Fibroblast of the aortic adventitia (primary cell): ENCODE measurements at regions not wholly inside any gene's neighbourhood (a gene's known extent, or its start where the extent isn't known, plus 50 kb on each side); places are given as distances from the start of the nearest gene placed in this dataset.

Experiments used
- DNase-seq: peaks from one replicate; pipeline ENCODE4 v3.0.0-alpha.2; 2010; ENCODE audit warnings: low read depth
- H3K4me3 ChIP-seq: 2 replicates; pipeline ENCODE4 v1.5.1; 2011; ENCODE audit warnings: low read depth, mild to moderate bottlenecking, control low read depth, low read length, moderate library complexity
- TF ChIP-seq, protein P1 (sequence below): IDR thresholded peaks from 2 replicates; pipeline ENCODE4 v1.5.1; 2011; ENCODE audit warnings: mild to moderate bottlenecking, low read length, control low read depth, inconsistent platforms; ENCODE audit not compliant: insufficient read depth

DNA sequence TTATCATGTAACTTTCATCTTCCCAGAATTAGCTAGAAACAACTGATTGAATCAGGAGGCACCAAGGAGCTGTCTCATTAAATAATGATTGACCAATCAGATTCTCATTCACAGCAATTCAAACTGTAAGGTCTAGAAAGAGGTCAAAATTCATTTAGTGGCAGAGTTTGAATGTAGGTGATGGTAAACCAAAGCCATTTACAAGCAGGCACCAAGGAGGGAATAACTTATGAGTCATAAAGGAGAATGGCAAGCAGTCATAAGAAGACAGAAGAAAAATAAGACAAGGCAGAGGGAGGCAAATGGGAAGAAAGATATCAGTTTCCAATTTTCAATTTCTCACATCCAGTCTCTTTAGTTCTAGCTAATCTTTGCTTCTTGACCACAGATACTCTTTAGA, 52.9 kb upstream of the DEFB112 start:
- TF ChIP-seq, protein P1, sequence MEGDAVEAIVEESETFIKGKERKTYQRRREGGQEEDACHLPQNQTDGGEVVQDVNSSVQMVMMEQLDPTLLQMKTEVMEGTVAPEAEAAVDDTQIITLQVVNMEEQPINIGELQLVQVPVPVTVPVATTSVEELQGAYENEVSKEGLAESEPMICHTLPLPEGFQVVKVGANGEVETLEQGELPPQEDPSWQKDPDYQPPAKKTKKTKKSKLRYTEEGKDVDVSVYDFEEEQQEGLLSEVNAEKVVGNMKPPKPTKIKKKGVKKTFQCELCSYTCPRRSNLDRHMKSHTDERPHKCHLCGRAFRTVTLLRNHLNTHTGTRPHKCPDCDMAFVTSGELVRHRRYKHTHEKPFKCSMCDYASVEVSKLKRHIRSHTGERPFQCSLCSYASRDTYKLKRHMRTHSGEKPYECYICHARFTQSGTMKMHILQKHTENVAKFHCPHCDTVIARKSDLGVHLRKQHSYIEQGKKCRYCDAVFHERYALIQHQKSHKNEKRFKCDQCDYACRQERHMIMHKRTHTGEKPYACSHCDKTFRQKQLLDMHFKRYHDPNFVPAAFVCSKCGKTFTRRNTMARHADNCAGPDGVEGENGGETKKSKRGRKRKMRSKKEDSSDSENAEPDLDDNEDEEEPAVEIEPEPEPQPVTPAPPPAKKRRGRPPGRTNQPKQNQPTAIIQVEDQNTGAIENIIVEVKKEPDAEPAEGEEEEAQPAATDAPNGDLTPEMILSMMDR, result no peak
- no peak overlapping the region for H3K4me3 ChIP-seq
- DNase-seq, result no peak

DNA sequence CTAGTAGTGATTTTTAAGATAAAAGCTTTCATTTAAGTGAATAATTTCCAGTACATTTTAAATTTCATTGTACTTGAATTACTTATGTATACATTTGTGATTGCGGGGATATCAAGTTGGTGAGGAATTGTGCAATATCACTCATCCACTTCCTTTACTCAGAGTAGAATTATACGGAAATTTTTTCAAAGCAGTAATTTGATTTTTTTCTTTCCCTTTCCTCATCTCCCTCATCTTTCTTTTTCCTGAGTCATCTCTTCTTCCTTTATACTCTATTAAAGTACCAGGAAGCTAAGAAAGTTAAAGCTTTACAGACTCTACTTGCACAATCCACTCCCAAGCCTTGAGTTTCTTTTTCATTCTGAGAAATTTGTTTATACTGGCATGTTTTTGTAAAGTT, 60.9 kb upstream of the DEFB112 start:
- TF ChIP-seq, protein P1, result no peak
- DNase-seq, result no peak
- no peak overlapping the region for H3K4me3 ChIP-seq

DNA sequence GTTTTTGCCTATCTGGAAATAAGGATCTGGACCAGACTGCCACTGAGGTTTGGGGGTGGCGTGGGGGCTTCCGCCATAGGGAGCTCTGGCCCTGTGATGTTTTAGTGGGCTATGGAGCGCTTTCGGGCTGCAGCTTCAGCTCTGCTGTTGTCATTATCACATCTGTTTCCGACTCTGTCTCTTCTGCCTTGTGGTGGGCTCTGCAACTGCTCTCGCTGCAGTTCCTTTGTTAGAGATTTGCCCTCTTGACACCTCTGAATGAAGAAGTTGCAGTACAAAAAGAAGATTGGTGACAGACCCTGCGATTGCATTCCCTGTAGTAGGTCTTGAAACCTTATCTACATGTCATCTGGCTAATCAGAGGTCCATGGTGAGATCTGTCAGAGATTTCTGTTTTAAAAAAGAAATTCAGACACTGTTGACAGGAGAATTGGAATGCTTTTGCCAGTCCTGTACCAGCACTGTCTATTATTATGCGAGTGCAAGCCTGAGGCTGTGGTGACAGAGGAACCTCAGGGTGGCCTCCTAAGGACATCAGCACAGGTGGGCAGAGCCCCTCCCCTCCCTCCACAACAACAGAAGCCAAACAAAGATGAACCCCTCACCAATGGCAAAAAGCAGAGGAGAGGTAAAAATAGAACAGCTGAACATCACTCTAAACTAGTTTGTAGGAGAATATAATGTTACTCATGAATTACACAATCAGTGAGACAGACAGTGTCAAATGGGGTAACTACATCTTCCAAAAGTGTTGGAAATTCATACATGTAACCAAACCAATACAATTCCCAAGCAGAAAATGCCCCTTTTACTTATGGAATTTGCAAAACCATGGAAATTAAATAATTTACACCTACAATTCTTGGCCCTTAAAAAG, 63.5 kb upstream of the DEFB112 start:
- TF ChIP-seq, protein P1, result no peak
- no peak overlapping the region for H3K4me3 ChIP-seq
- DNase-seq, result no peak

- no peak overlapping the region for H3K4me3 ChIP-seq
- TF ChIP-seq, protein P1, result no peak
- no peak for DNase-seq
Observed at GRCh38 chr6:50116390-50116789, 66.7 kb upstream of the DEFB112 start.

GRCh38 chr6:50116797-50117542, 67.2 kb upstream of the DEFB112 start:
- TF ChIP-seq, protein P1, result no peak
- no peak overlapping the region for H3K4me3 ChIP-seq
- DNase-seq, result no peak

- H3K4me3 ChIP-seq, result no peak overlapping the region
- TF ChIP-seq, protein P1, result no peak
- no peak for DNase-seq
Observed at GRCh38 chr6:50120300-50120699, 70.6 kb upstream of the DEFB112 start.
